ENCODE measurements at regions not wholly inside any gene's neighbourhood (a gene's known extent, or its start where the extent isn't known, plus 50 kb on each side); places are given as distances from the start of the nearest gene placed in this dataset.

GRCh38 chr12:61536117-61536516, 724.1 kb upstream of the USP15 start:
- TF ChIP-seq, protein P1, sequence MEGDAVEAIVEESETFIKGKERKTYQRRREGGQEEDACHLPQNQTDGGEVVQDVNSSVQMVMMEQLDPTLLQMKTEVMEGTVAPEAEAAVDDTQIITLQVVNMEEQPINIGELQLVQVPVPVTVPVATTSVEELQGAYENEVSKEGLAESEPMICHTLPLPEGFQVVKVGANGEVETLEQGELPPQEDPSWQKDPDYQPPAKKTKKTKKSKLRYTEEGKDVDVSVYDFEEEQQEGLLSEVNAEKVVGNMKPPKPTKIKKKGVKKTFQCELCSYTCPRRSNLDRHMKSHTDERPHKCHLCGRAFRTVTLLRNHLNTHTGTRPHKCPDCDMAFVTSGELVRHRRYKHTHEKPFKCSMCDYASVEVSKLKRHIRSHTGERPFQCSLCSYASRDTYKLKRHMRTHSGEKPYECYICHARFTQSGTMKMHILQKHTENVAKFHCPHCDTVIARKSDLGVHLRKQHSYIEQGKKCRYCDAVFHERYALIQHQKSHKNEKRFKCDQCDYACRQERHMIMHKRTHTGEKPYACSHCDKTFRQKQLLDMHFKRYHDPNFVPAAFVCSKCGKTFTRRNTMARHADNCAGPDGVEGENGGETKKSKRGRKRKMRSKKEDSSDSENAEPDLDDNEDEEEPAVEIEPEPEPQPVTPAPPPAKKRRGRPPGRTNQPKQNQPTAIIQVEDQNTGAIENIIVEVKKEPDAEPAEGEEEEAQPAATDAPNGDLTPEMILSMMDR (IDR thresholded peaks at IDR 0.05) = no peak
- no peak for TF ChIP-seq POLR2A (IDR thresholded peaks at IDR 0.05)

All from breast epithelium (tissue), 3 donors.